Stimulated activated naive B cell treated with anti-CD40 and anti-IgM and Interleukin-4, amounts not matched to agents 10 μg/mL and 1 μg/mL and 100 μg/mL, for 72 hours (primary cell): ENCODE measurements at regions not wholly inside any gene's neighbourhood (a gene's known extent, or its start where the extent isn't known, plus 50 kb on each side); places are given as distances from the start of the nearest gene placed in this dataset.

Experiments used
- ATAC-seq, 2 donors: fragments of 150-1000 bp; cut with Tn5 transposase; replicated peaks; 2 replicates each; pipeline ENCODE4 v1.10.0; 2021; ENCODE audit warnings: moderate library complexity in 1 of 2
- DNase-seq: peaks from one replicate; pipeline ENCODE4 v3.0.0; 2021
- H3K27ac Mint-ChIP-seq: one replicate; pipeline ENCODE4 v1.8.0; 2022; ENCODE audit warnings: mild to moderate bottlenecking, mixed read lengths
- H3K27me3 Mint-ChIP-seq, 2 donors: one replicate each; pipeline ENCODE4 v1.8.0; 2022; ENCODE audit warnings: mixed read lengths in 2 of 2
- H3K36me3 Mint-ChIP-seq, 2 donors: one replicate each; pipeline ENCODE4 v1.8.0; 2022; ENCODE audit warnings: mixed read lengths in 2 of 2, mild to moderate bottlenecking in 1 of 2
- H3K4me1 Mint-ChIP-seq, 2 donors: one replicate each; pipeline ENCODE4 v1.8.0; 2022; ENCODE audit warnings: mixed read lengths in 2 of 2, mild to moderate bottlenecking in 1 of 2
- H3K4me3 Mint-ChIP-seq, 2 donors: one replicate each; pipeline ENCODE4 v1.8.0; 2022; ENCODE audit warnings: mild to moderate bottlenecking in 2 of 2, mixed read lengths in 2 of 2, moderate library complexity in 1 of 2
- H3K9me3 Mint-ChIP-seq, 2 donors: one replicate each; pipeline ENCODE4 v1.8.0; 2022; ENCODE audit warnings: mixed read lengths in 2 of 2, mild to moderate bottlenecking in 1 of 2

DNA sequence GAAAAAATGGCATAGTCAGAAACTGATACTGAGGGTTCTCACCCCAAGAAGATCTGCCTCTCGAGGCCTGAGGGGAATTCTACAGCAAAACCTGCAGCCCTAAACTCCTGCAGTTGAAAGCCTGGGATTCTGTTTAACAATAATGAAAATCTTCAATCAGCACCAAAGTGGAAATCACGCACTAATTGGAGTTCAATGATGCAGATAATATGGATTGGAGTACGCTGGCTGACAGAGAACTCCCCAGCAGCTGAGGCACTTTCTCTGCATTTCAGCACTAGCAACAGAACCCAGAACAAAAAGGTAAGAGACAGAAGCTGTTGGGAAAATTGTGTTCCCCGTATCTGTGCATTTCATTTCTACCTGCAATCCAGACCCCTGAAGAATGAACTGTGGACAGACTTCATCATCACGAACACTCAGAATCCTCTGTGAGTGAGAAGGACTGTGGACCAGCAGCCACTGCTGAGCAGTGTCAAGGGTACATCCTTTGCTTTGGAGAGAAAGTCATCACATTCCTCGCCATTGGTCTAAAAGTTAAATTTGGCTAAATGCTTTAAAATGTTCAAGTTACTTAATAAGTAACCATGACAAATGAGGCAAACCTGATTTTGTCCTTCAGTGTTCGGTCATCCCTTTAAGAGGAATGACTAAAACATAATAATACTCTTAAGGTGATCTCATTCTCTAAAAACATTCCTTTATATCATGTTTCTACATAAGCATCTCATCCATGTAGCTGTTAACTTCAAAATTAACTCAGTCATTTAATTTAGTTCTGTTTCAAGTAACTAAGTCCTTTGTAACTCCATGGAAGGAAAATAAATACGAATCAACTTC, 126.1 kb downstream of the GAS1 start:
- DNase-seq: no peak
- H3K4me1 Mint-ChIP-seq: no peaks in the 10 kb centered on the region
- no peak overlapping the region for H3K4me3 Mint-ChIP-seq
- H3K27me3 Mint-ChIP-seq: no peaks in the 10 kb centered on the region
- ATAC-seq: no peak
- H3K9me3 Mint-ChIP-seq: peaks cover 0 to 5% of the 10 kb centered on the region in 2 donors
- no peak overlapping the region for H3K27ac Mint-ChIP-seq
- no peaks in the 10 kb centered on the region for H3K36me3 Mint-ChIP-seq

DNA sequence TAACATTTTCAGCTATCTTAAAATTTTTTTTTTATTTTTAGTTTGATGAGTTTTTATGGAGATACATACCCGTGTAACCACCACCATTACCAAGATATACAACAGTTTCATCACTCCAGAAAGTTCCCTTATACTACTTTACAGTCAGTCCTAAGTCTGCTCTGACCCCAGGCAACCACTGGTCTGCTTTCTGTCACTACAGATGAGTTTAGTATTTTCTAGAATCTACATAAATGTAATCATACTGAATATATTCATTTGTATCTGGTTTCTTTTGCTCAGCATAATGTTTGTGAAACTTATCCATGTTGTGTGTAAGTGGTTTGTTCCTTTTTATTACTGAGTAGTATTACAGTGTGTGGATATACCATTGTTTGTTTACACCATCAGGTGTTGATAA, 127.8 kb downstream of the GAS1 start:
- ATAC-seq: no peak
- Mint-ChIP-seq H3K9me3 (peaks cover 0 to 3% of the 10 kb centered on the region in 2 donors), H3K27me3 (no peaks in the 10 kb centered on the region), H3K4me3 (no peak overlapping the region), H3K27ac (no peak overlapping the region), H3K36me3 (no peaks in the 10 kb centered on the region), H3K4me1 (no peaks in the 10 kb centered on the region)
- no peak for DNase-seq

GRCh38 chr9:86818636-86819035, 128.7 kb downstream of the GAS1 start:
- Mint-ChIP-seq H3K4me1 (no peaks in the 10 kb centered on the region), H3K9me3 (peaks cover 0 to 4% of the 10 kb centered on the region in 2 donors), H3K4me3 (no peak overlapping the region), H3K36me3 (no peaks in the 10 kb centered on the region), H3K27me3 (no peaks in the 10 kb centered on the region), H3K27ac (no peak overlapping the region)
- ATAC-seq (no peak), DNase-seq (no peak)

DNA sequence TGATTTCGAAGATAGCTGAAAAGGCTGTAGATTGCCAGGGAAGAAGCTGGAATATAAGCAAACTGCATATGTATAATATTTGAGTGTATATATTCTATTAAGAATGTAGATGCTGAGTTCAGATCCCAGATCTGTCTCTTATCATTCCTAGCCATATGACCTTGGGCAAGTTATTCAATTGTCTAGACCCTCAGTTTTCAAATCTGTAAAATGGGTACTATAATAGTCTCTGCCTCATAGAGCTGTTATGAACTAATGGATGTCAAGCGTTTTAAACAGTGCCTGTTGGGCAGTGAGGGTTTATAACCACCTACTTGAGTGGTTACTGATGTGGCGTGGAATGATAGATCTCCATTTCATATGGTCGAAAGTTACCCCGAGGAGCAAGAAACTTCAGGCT, 130.4 kb downstream of the GAS1 start:
- ATAC-seq: no peak
- DNase-seq: no peak
- no peak overlapping the region for H3K4me3 Mint-ChIP-seq
- H3K27me3 Mint-ChIP-seq: no peaks in the 10 kb centered on the region
- no peak overlapping the region for H3K27ac Mint-ChIP-seq
- peaks cover 0 to 4% of the 10 kb centered on the region in 2 donors for H3K9me3 Mint-ChIP-seq
- no peaks in the 10 kb centered on the region for H3K4me1 Mint-ChIP-seq
- H3K36me3 Mint-ChIP-seq: no peaks in the 10 kb centered on the region

DNA sequence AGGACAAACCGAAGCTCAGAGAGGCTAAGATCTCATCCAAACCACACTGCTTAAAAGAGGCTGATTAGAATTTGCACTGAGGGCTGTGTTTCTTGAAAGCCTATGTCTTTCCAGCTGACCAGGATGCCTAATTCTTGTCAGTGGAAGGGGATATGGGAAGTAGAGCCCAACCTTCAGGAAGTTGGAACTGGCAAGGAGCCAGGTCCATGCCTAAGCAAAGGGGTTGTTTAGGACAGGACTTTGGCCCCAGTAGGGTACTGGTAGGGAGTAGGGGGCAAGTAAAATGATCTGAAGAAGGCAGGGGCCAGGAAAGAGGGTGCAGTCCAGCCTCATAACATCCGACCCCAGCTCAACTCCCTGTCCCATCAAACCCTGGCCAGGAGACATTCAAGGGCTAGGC, 130.9 kb downstream of the GAS1 start:
- Mint-ChIP-seq H3K27me3 (no peaks in the 10 kb centered on the region), H3K9me3 (peaks cover 0 to 4% of the 10 kb centered on the region in 2 donors), H3K4me1 (no peaks in the 10 kb centered on the region), H3K27ac (no peak overlapping the region), H3K36me3 (no peaks in the 10 kb centered on the region), H3K4me3 (no peak overlapping the region)
- no peak for ATAC-seq
- DNase-seq: no peak

GRCh38 chr9:86812616-86813015, 134.7 kb downstream of the GAS1 start:
- H3K4me1 Mint-ChIP-seq: no peaks in the 10 kb centered on the region
- no peak overlapping the region for H3K4me3 Mint-ChIP-seq
- H3K9me3 Mint-ChIP-seq: peaks cover 0 to 9% of the 10 kb centered on the region in 2 donors
- DNase-seq (no peak), ATAC-seq (no peak)
- no peaks in the 10 kb centered on the region for H3K36me3 Mint-ChIP-seq
- H3K27me3 Mint-ChIP-seq: no peaks in the 10 kb centered on the region
- H3K27ac Mint-ChIP-seq: no peak overlapping the region

DNA sequence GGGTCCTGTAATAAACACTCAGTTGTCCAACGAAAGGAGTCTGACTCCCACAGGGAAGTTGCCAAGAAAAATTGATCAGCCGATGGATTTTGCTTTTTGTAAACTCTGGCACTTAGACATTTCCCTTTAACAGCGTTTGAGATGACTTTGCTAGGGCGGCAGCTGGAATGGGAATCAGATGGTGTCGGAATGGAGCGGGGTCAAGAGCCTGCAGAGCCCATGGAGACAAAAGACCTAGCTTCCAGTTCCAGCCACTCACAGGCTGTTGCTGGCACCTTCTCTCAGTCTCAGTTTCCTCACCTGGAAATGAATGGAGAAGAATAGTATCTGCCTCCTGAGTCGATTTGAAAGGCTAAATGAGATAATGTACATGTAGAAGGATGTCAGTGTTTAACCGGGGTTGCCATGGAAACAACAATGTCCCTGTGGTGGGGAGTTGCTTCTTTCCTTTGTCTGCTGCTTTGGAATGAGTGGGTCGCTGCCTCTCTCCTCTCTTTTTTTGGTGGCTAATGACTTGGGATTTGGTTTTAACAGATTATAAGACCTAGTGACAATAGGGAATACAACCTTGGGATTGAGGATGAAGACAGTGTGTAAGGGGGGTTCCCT, 137.4 kb downstream of the GAS1 start:
- H3K4me1 Mint-ChIP-seq: no peaks in the 10 kb centered on the region
- no peaks in the 10 kb centered on the region for H3K27me3 Mint-ChIP-seq
- ATAC-seq: no peak
- H3K27ac Mint-ChIP-seq: no peak overlapping the region
- no peak for DNase-seq
- peaks cover 0 to 9% of the 10 kb centered on the region in 2 donors for H3K9me3 Mint-ChIP-seq
- no peaks in the 10 kb centered on the region for H3K36me3 Mint-ChIP-seq
- no peak overlapping the region for H3K4me3 Mint-ChIP-seq

DNA sequence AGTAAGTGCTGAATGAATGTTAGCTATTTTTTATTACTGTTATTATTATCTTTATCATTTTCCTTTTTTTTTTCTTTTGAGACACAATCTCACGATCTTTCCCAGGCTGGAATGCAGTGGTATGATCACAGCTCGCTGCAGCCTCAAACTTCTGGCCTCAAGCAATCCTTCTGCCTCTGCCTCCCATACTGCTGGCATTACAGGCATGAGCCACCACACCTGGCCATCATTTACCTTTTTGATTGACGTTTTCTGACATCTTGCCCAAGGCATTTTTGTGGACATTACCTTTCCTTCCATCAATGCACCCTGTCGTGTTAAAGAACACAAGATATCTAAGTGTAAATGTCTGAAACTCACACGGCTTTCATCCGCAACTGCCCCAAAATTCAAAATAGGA, 138.2 kb downstream of the GAS1 start:
- H3K4me3 Mint-ChIP-seq: no peak overlapping the region
- no peaks in the 10 kb centered on the region for H3K36me3 Mint-ChIP-seq
- H3K27me3 Mint-ChIP-seq: no peaks in the 10 kb centered on the region
- H3K9me3 Mint-ChIP-seq: peaks cover 0 to 9% of the 10 kb centered on the region in 2 donors
- ATAC-seq: no peak
- no peaks in the 10 kb centered on the region for H3K4me1 Mint-ChIP-seq
- no peak for DNase-seq
- no peak overlapping the region for H3K27ac Mint-ChIP-seq

DNA sequence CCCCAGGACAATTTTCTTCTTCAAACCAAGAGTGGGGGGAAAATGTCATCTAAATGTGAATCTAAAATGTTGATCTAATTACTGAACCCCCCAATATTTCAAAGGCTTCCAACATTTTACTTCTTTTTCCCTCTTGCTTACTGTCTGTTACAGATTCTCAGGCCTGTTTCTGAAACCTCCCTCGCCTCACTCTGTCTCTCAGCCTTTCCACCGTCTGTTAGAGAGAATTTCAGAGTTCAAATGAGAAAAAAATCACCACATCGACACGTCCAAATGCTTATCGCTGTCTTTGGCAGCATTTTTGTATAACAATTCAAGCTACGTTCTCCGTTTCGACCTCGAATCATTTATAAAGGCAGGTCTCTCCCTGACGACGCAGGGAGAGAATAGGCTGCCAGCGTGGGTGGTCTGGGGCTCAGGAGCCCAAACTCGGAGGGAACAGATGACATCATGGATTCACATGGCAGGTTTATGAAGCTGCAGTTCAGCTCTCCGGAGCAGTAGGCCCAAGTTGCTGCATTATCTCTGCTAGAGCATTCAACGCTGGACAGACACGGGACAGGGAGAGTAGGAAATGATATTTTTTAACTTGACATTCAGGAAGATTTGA, 139.8 kb downstream of the GAS1 start:
- ATAC-seq: no peak
- H3K36me3 Mint-ChIP-seq: no peaks in the 10 kb centered on the region
- no peak overlapping the region for H3K4me3 Mint-ChIP-seq
- no peak overlapping the region for H3K27ac Mint-ChIP-seq
- no peak for DNase-seq
- no peaks in the 10 kb centered on the region for H3K27me3 Mint-ChIP-seq
- H3K4me1 Mint-ChIP-seq: no peaks in the 10 kb centered on the region
- H3K9me3 Mint-ChIP-seq: peaks cover 8 to 17% of the 10 kb centered on the region in 2 donors

GRCh38 chr9:86804011-86804410, 143.3 kb downstream of the GAS1 start:
- Mint-ChIP-seq H3K27me3 (peaks cover 0 to 9% of the 10 kb centered on the region in 2 donors), H3K27ac (no peak overlapping the region), H3K36me3 (no peaks in the 10 kb centered on the region), H3K4me3 (no peak overlapping the region), H3K9me3 (peaks cover 8 to 11% of the 10 kb centered on the region in 2 donors), H3K4me1 (no peaks in the 10 kb centered on the region)
- ATAC-seq (no peak), DNase-seq (no peak)

DNA sequence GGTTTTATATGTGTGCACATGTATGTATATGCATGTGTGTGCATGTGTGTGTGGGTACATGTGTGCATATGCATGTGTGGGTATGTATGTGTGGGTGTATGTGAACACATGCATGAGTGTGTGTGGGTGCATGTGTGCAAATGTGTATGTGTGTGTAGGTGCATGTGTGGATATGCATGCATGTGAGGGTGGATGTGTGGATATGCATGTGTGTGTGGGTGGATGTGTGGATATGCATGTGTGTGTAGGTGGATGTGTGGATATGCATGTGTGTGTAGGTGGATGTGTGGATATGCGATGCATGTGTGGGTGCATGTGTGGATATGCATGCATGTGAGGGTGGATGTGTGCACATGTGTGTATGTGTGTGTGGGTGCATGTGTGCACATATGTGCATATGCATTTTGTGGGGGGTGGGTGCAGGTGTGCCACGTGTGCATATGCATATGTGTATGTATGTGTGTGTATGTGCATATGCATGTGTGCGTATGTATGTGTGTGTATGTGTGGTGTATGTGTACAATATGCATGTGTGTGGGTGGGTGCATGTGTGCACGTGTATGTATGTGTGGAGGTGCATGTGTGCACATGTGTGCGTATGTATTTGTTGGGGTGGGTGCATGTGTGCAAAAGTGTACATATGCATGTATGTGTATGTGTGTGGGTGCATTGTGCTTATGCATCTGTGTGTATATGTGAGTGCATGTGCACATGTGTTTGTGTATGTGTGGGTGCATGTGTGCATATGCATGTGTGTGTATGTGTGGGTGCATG, 144.2 kb downstream of the GAS1 start:
- Mint-ChIP-seq H3K36me3 (no peaks in the 10 kb centered on the region), H3K4me1 (no peaks in the 10 kb centered on the region), H3K27me3 (peaks cover 0 to 10% of the 10 kb centered on the region in 2 donors), H3K27ac (no peak overlapping the region), H3K9me3 (peaks cover 8 to 11% of the 10 kb centered on the region in 2 donors), H3K4me3 (no peak overlapping the region)
- no peak for ATAC-seq
- DNase-seq: no peak

DNA sequence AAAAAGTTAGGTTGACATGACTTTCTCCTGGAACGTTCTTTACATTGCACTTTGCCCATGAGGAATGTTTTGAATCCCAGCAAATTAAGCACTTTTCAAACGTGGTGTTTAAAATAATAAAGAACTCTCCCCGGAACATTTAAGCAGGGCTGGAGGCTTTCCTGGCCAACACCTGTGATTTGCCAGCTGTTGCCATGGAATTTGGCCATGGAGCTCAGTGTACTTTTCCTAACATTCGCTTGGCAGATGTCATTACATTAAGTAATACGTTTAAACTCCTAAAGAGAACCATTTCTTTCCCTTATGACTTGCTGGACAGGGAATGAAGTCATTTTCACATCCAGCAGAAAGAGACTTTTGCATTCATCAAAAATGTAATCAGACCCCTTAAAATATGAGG, 146.1 kb downstream of the GAS1 start:
- no peak for DNase-seq
- H3K4me1 Mint-ChIP-seq: no peaks in the 10 kb centered on the region

DNA sequence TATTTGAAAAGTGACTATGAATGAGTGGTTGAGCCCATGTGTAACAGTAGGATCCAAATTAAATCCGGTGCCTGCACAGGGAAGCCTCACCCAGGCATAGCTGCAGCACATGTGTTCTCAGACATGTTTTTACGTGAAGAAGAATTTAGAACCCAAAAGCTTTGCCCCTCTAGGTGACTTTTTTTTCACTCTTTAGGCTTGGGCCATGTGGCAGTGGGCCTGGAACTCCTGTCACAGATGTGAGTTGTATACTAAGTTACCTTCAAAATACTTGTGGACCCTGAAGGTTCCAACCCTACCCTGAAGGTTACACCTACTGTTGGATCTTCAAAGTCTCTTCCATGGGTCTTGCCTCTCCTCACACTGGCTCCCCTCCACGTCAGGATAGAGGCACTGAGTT, 146.6 kb downstream of the GAS1 start:
- DNase-seq: no peak
- ATAC-seq: no peak
- H3K9me3 Mint-ChIP-seq: peaks cover 8 to 11% of the 10 kb centered on the region in 2 donors
- H3K4me3 Mint-ChIP-seq: no peak overlapping the region
- H3K4me1 Mint-ChIP-seq: no peaks in the 10 kb centered on the region
- H3K36me3 Mint-ChIP-seq: no peaks in the 10 kb centered on the region
- no peak overlapping the region for H3K27ac Mint-ChIP-seq
- H3K27me3 Mint-ChIP-seq: peaks cover 0 to 10% of the 10 kb centered on the region in 2 donors

More for the DNA sequence above, 146.1 kb downstream of the GAS1 start:
- Mint-ChIP-seq H3K9me3 (peaks cover 8 to 11% of the 10 kb centered on the region in 2 donors), H3K36me3 (no peaks in the 10 kb centered on the region), H3K4me3 (no peak overlapping the region), H3K27me3 (peaks cover 0 to 10% of the 10 kb centered on the region in 2 donors), H3K27ac (no peak overlapping the region)
- no peak for ATAC-seq

DNA sequence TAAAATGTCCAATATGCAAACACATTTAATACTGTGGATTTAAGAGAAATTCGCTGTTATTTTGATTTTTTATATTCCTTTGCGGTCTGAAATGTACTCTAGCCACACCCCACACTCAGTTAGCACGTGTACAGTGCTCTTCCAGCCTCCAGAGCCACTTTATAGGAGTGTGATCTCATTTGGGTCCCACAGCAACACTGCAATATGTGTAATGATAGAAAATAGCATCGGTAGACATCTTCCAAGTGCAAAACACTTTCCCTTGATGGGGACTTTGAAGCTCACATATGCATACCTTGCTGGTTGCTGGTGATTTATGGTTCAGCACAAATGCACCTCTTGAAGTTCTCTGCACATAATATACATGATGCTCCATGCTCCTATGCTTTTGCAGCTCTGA, 148.3 kb downstream of the GAS1 start:
- no peak for DNase-seq
- no peaks in the 10 kb centered on the region for H3K4me1 Mint-ChIP-seq
- no peak for ATAC-seq
- peaks cover 0 to 10% of the 10 kb centered on the region in 2 donors for H3K27me3 Mint-ChIP-seq
- H3K9me3 Mint-ChIP-seq: peaks cover 8 to 10% of the 10 kb centered on the region in 2 donors
- H3K4me3 Mint-ChIP-seq: no peak overlapping the region
- H3K27ac Mint-ChIP-seq: no peak overlapping the region
- H3K36me3 Mint-ChIP-seq: no peaks in the 10 kb centered on the region
